ENCODE measurements at regions not wholly inside any gene's neighbourhood (a gene's known extent, or its start where the extent isn't known, plus 50 kb on each side); places are given as distances from the start of the nearest gene placed in this dataset.

DNA sequence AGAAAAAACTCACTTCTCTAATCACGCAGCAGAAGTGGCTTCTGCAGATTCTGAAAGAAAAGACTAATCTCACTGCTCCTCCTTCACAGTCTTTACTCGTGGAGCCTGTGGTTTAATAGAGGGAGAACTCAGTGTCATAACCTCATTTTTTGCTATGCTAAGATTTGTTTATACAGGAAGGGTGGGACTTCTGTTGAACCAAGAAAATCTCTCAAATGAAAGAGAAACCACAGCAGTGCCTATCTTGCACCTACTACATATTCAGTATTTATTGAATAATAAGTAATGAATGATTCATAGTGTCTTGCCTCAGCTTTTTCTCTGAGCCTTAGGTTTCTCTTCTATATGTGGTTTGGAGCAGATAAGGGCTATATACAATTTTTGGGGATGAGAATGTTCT lies 136.1 kb upstream of the DMAC1 start:
- Histone ChIP-seq H3K27me3 (no peaks in the 10 kb centered on the region), H3K4me3 (no peak overlapping the region), H3K27ac (no peak overlapping the region), H3K4me1 (peaks cover 0 to 7% (median 5%) of the 10 kb centered on the region in 4 donors), H3K36me3 (no peaks in the 10 kb centered on the region), H3K9me3 (peaks cover 0 to 7% (median 2%) of the 10 kb centered on the region in 4 donors)
- ATAC-seq (ENCODE audit: low FRiP score in 2 of 2): peak in 1 of 2 donors; percentile 58
- DNase-seq: no peak
- no peak for TF ChIP-seq POLR2AphosphoS5 (IDR thresholded peaks at IDR 0.05)
- no peak for TF ChIP-seq POLR2A (IDR thresholded peaks at IDR 0.05)
- TF ChIP-seq EP300 (IDR thresholded peaks at IDR 0.05): no peak
- TF ChIP-seq, protein P1, sequence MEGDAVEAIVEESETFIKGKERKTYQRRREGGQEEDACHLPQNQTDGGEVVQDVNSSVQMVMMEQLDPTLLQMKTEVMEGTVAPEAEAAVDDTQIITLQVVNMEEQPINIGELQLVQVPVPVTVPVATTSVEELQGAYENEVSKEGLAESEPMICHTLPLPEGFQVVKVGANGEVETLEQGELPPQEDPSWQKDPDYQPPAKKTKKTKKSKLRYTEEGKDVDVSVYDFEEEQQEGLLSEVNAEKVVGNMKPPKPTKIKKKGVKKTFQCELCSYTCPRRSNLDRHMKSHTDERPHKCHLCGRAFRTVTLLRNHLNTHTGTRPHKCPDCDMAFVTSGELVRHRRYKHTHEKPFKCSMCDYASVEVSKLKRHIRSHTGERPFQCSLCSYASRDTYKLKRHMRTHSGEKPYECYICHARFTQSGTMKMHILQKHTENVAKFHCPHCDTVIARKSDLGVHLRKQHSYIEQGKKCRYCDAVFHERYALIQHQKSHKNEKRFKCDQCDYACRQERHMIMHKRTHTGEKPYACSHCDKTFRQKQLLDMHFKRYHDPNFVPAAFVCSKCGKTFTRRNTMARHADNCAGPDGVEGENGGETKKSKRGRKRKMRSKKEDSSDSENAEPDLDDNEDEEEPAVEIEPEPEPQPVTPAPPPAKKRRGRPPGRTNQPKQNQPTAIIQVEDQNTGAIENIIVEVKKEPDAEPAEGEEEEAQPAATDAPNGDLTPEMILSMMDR (IDR thresholded peaks at IDR 0.05): no peak
- 25 to 26% methylated on average over 2 of the region's 2 CpGs for WGBS, 2 donors

DNA sequence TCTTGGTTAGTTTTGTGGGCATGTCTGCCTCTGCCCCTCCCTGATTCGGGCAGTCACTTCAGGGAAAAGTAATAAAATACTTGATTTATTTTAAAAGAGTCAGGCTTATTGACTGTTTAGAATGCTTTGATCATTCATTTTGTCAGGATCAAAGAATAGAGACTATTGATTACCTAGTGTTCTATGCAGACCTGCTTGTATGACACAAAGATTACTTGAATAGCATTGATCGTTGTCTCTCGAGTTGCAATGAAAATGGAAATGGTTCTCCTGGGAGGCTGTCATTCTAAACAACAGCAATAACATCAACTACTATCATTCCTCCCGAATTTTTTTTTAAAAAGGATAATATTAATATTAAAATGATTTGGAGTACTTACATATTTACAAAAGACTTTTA lies 133.2 kb upstream of the DMAC1 start:
- no peaks in the 10 kb centered on the region for H3K36me3 ChIP-seq
- TF ChIP-seq POLR2AphosphoS5 (IDR thresholded peaks at IDR 0.05) (no peak), EP300 (IDR thresholded peaks at IDR 0.05) (no peak), POLR2A (IDR thresholded peaks at IDR 0.05) (no peak)
- TF ChIP-seq, protein P1 (IDR thresholded peaks at IDR 0.05): no peak
- no peak overlapping the region for H3K4me3 ChIP-seq
- 86 to 89% methylated on average over 4 of the region's 4 CpGs for WGBS, 2 donors
- peaks cover 0 to 7% (median 5%) of the 10 kb centered on the region in 4 donors for H3K4me1 ChIP-seq
- no peaks in the 10 kb centered on the region for H3K27me3 ChIP-seq
- ATAC-seq (ENCODE audit: low FRiP score in 2 of 2) (no peak), DNase-seq (no peak)
- no peak overlapping the region for H3K27ac ChIP-seq
- H3K9me3 ChIP-seq: no peaks in the 10 kb centered on the region

DNA sequence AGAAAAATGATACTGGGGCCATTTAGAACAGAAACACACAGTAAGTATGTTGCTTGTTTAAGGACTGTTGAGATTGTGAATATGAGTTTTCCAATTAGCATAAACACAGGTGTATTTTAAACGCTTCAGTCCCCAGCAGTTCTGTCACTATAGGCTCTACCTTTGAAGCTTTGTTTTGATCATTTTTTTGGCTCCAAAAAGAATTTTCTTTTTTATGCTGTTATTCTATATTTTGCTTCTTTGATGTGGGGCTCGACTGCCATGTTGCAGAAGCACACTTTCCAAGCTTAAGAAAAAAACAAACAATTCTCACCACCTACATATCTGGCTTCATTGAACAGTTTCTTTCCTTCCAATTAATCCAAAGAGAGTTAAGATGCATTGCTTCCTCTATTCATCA lies 131.0 kb upstream of the DMAC1 start:
- no peak overlapping the region for H3K27ac ChIP-seq
- no peak for TF ChIP-seq POLR2A (IDR thresholded peaks at IDR 0.05)
- TF ChIP-seq, protein P1 (IDR thresholded peaks at IDR 0.05): no peak
- TF ChIP-seq EP300 (IDR thresholded peaks at IDR 0.05): no peak
- TF ChIP-seq POLR2AphosphoS5 (IDR thresholded peaks at IDR 0.05): no peak
- no peaks in the 10 kb centered on the region for H3K4me1 ChIP-seq
- WGBS, 2 donors: 69 to 73% methylated on average over 2 of the region's 2 CpGs
- H3K27me3 ChIP-seq: no peaks in the 10 kb centered on the region
- no peak for ATAC-seq (ENCODE audit: low FRiP score in 2 of 2)
- H3K36me3 ChIP-seq: no peaks in the 10 kb centered on the region
- no peak for DNase-seq
- no peaks in the 10 kb centered on the region for H3K9me3 ChIP-seq
- H3K4me3 ChIP-seq: no peak overlapping the region

DNA sequence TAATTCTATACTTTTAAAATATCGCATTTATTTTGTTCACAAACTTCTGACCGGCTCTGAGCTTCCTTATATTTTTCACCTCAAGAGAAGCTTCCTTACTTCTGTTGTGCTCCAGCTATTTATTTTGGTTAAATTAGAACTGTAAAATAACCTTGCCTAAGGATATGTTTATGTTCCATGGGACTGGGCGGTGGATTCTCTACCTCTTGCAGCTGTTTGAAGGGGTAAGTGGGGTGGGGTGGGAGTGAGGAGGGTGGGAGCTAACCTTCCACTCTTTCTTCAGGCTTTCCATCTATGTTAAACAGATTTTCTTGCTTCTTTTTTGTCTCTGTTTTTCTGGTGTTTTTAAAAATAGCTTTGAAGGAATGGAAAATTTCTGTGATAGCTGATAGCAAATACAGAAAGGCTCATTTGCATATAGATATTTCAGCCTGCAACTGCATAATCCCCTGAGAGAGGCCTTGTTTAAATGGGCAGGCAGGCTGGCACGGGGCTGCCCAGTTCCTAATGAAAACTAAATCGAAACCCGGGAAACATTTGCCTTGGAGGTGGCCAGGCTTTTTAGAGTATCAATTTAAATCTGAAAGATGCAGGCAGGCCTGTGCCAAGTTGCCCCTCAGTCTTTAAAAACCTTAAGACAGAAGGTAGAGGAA lies 122.1 kb upstream of the DMAC1 start:
- ATAC-seq (ENCODE audit: low FRiP score in 2 of 2) (no peak), DNase-seq (no peak)
- H3K36me3 ChIP-seq: no peaks in the 10 kb centered on the region
- TF ChIP-seq, protein P1 (IDR thresholded peaks at IDR 0.05): no peak
- TF ChIP-seq EP300 (IDR thresholded peaks at IDR 0.05) (no peak), POLR2AphosphoS5 (IDR thresholded peaks at IDR 0.05) (no peak)
- WGBS, 2 donors: 87 to 97% methylated on average over 6 of the region's 6 CpGs
- H3K4me1 ChIP-seq: no peaks in the 10 kb centered on the region
- no peak overlapping the region for H3K27ac ChIP-seq
- no peaks in the 10 kb centered on the region for H3K27me3 ChIP-seq
- no peak overlapping the region for H3K4me3 ChIP-seq
- H3K9me3 ChIP-seq: no peaks in the 10 kb centered on the region

GRCh38 chr9:7912037-7912535 lies 112.5 kb upstream of the DMAC1 start:
- no peak for ATAC-seq (ENCODE audit: low FRiP score in 2 of 2)
- no peak overlapping the region for H3K4me3 ChIP-seq
- H3K4me1 ChIP-seq: no peaks in the 10 kb centered on the region
- DNase-seq: no peak
- no peaks in the 10 kb centered on the region for H3K36me3 ChIP-seq
- no peaks in the 10 kb centered on the region for H3K9me3 ChIP-seq
- H3K27ac ChIP-seq: no peak overlapping the region
- H3K27me3 ChIP-seq: no peaks in the 10 kb centered on the region
- TF ChIP-seq POLR2A (IDR thresholded peaks at IDR 0.05): no peak
